Natural killer cell (primary cell): ENCODE measurements at regions not wholly inside any gene's neighbourhood (a gene's known extent, or its start where the extent isn't known, plus 50 kb on each side); places are given as distances from the start of the nearest gene placed in this dataset.

Experiments
- ATAC-seq, 3 donors: fragments of 150-1000 bp in 2 of 3; fragments of 200-7000 bp in 1 of 3; cut with Tn5 transposase; 1 replicate in 1 of 3; 2 replicates in 2 of 3; pipeline ENCODE4 v1.10.0; 2021; ENCODE audit warnings: mild to moderate bottlenecking in 2 of 3, moderate library complexity in 2 of 3
- DNase-seq, 2 donors: peaks; one replicate each; pipeline versions ENCODE4 v3.0.0 to v3.0.0-alpha.2; 2013 to 2021; ENCODE audit warnings: mixed read lengths in 1 of 2
- H3K27ac ChIP-seq: one replicate; pipeline ENCODE4 v1.5.1; 2013; ENCODE audit warnings: mild to moderate bottlenecking, low read length
- H3K27me3 ChIP-seq: one replicate; pipeline ENCODE4 v1.6.1; 2013; ENCODE audit warnings: low read length; ENCODE audit not compliant: control insufficient read depth, insufficient read depth
- H3K36me3 ChIP-seq: one replicate; pipeline ENCODE4 v1.6.1; 2013; ENCODE audit warnings: low read length; ENCODE audit not compliant: control insufficient read depth, insufficient read depth
- H3K4me1 ChIP-seq: one replicate; pipeline ENCODE4 v1.6.1; 2013; ENCODE audit warnings: low read length; ENCODE audit not compliant: control insufficient read depth, insufficient read depth
- H3K4me3 ChIP-seq: one replicate; pipeline ENCODE4 v1.5.1; 2013; ENCODE audit warnings: low read length
- H3K9me3 ChIP-seq: one replicate; pipeline ENCODE4 v1.6.1; 2013; ENCODE audit warnings: low read length; ENCODE audit not compliant: control insufficient read depth, insufficient read depth
- H3K27ac Mint-ChIP-seq, 2 donors: one replicate each; pipeline ENCODE4 v1.8.0; 2022; ENCODE audit warnings: mild to moderate bottlenecking in 2 of 2, mixed read lengths in 2 of 2, moderate library complexity in 1 of 2
- H3K27me3 Mint-ChIP-seq, 2 donors: one replicate each; pipeline ENCODE4 v1.8.0; 2022; ENCODE audit warnings: low read depth in 2 of 2, mixed read lengths in 2 of 2
- H3K36me3 Mint-ChIP-seq: one replicate; pipeline ENCODE4 v1.8.0; 2022; ENCODE audit warnings: mixed read lengths
- H3K4me1 Mint-ChIP-seq, 2 donors: one replicate each; pipeline ENCODE4 v1.8.0; 2022; ENCODE audit warnings: mixed read lengths in 2 of 2
- H3K4me3 Mint-ChIP-seq: one replicate; pipeline ENCODE4 v1.8.0; 2022; ENCODE audit warnings: mild to moderate bottlenecking, moderate library complexity, mixed read lengths
- H3K9me3 Mint-ChIP-seq, 2 donors: one replicate each; pipeline ENCODE4 v1.8.0; 2022; ENCODE audit warnings: mixed read lengths in 2 of 2
- CTCF ChIP-seq: fragments of 200-600 bp; IDR thresholded peaks from one replicate; pipeline ENCODE4 v1.8.0; 2022; ENCODE audit warnings: antibody characterized with exemption
- WGBS: methylation state at CpG from one replicate; pipeline ENCODE4 v1.1.7; 2013; ENCODE audit warnings: missing lambda C conversion rate; ENCODE audit not compliant: insufficient coverage; 5-methylcytosine and 5-hydroxymethylcytosine counted together
- intact Hi-C: fragments of 100-400 bp; cut with micrococcal nuclease; formaldehyde crosslinking; loops from one replicate; pipeline ENCODE4 v1.14.2; 2022

GRCh38 chr10:47082055-47082784, 171.0 kb downstream of the PTPN20 start:
- H3K4me1 Mint-ChIP-seq, result peaks cover 0 to 4% of the 10 kb centered on the region in 2 donors
- DNase-seq (no peak), ATAC-seq (no peak)
- no peaks in the 10 kb centered on the region for H3K9me3 ChIP-seq
- intact Hi-C loops, result no loop called here
- H3K4me3 ChIP-seq, result no peak overlapping the region
- H3K36me3 ChIP-seq, result no peaks in the 10 kb centered on the region
- H3K9me3 Mint-ChIP-seq, result no peaks in the 10 kb centered on the region
- no peaks in the 10 kb centered on the region for H3K27me3 ChIP-seq
- no peak overlapping the region for H3K27ac Mint-ChIP-seq
- H3K4me3 Mint-ChIP-seq, result no peak overlapping the region
- no peaks in the 10 kb centered on the region for H3K4me1 ChIP-seq
- H3K27ac ChIP-seq, result no peak overlapping the region
- 94% methylated on average over 10 of the region's 12 CpGs for WGBS
- H3K36me3 Mint-ChIP-seq, result no peaks in the 10 kb centered on the region
- peaks cover 2 to 3% of the 10 kb centered on the region in 2 donors for H3K27me3 Mint-ChIP-seq
- no peak for TF ChIP-seq CTCF

GRCh38 chr10:47087667-47088066, 176.4 kb downstream of the PTPN20 start:
- no peak for ATAC-seq

GRCh38 chr10:47088656-47089354, 177.6 kb downstream of the PTPN20 start:
- H3K36me3 ChIP-seq, result no peaks in the 10 kb centered on the region
- H3K4me3 ChIP-seq, result no peak overlapping the region
- H3K9me3 ChIP-seq, result no peaks in the 10 kb centered on the region
- no peak overlapping the region for H3K27ac ChIP-seq
- no peaks in the 10 kb centered on the region for H3K27me3 Mint-ChIP-seq
- no peaks in the 10 kb centered on the region for H3K4me1 ChIP-seq
- TF ChIP-seq CTCF, result no peak
- no peaks in the 10 kb centered on the region for H3K27me3 ChIP-seq
- no peaks in the 10 kb centered on the region for H3K36me3 Mint-ChIP-seq
- no peak for ATAC-seq
- DNase-seq, result no peak
- intact Hi-C loops, result no loop called here
- H3K27ac Mint-ChIP-seq, result no peak overlapping the region
- no peaks in the 10 kb centered on the region for H3K9me3 Mint-ChIP-seq
- H3K4me3 Mint-ChIP-seq, result no peak overlapping the region
- H3K4me1 Mint-ChIP-seq, result no peaks in the 10 kb centered on the region
- 88% methylated on average over 9 of the region's 10 CpGs for WGBS

More at GRCh38 chr10:47087667-47088066, 176.4 kb downstream of the PTPN20 start:
- Histone ChIP-seq H3K27ac (no peak overlapping the region), H3K4me1 (no peaks in the 10 kb centered on the region), H3K9me3 (no peaks in the 10 kb centered on the region), H3K36me3 (no peaks in the 10 kb centered on the region), H3K27me3 (no peaks in the 10 kb centered on the region), H3K4me3 (no peak overlapping the region)
- DNase-seq, result no peak
- H3K9me3 Mint-ChIP-seq, result no peaks in the 10 kb centered on the region
- intact Hi-C loops, result no loop called here
- H3K36me3 Mint-ChIP-seq, result no peaks in the 10 kb centered on the region
- H3K27ac Mint-ChIP-seq, result no peak overlapping the region
- H3K27me3 Mint-ChIP-seq, result peaks cover 0 to 2% of the 10 kb centered on the region in 2 donors
- TF ChIP-seq CTCF, result no peak
- no peaks in the 10 kb centered on the region for H3K4me1 Mint-ChIP-seq
- no peak overlapping the region for H3K4me3 Mint-ChIP-seq
